ENCODE measurements at regions not wholly inside any gene's neighbourhood (a gene's known extent, or its start where the extent isn't known, plus 50 kb on each side); places are given as distances from the start of the nearest gene placed in this dataset.

- TF ChIP-seq, protein P1, sequence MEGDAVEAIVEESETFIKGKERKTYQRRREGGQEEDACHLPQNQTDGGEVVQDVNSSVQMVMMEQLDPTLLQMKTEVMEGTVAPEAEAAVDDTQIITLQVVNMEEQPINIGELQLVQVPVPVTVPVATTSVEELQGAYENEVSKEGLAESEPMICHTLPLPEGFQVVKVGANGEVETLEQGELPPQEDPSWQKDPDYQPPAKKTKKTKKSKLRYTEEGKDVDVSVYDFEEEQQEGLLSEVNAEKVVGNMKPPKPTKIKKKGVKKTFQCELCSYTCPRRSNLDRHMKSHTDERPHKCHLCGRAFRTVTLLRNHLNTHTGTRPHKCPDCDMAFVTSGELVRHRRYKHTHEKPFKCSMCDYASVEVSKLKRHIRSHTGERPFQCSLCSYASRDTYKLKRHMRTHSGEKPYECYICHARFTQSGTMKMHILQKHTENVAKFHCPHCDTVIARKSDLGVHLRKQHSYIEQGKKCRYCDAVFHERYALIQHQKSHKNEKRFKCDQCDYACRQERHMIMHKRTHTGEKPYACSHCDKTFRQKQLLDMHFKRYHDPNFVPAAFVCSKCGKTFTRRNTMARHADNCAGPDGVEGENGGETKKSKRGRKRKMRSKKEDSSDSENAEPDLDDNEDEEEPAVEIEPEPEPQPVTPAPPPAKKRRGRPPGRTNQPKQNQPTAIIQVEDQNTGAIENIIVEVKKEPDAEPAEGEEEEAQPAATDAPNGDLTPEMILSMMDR (IDR thresholded peaks at IDR 0.05), result no peak
- TF ChIP-seq POLR2A (IDR thresholded peaks at IDR 0.05), result no peak
These were observed 111.6 kb upstream of the GLI3 start for GRCh38 chr7:42348631-42349030.

Measured in heart left ventricle (tissue), 13 donors.